ENCODE measurements at regions not wholly inside any gene's neighbourhood (a gene's known extent, or its start where the extent isn't known, plus 50 kb on each side); places are given as distances from the start of the nearest gene placed in this dataset.

DNA sequence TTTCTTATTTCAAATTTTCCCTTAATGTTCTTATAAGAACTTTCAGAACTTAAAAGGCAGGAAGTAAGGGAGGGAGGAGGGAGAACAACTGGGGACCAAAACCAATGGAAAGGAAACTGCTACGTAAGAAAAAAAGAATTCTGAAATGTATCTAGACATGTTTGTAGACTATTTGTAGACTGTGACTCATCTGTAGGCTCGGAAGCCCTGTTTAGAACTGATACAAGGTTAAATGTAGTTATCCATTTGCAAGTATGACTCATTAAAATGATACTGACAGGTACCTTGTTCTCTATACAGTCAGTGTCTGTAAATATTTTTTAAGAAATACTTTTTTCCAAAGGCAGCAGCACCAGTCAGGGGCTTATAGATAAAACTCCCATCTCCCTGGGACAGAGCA lies 202.0 kb downstream of the DHX15 start:
- H3K9me3 ChIP-seq (replicated peaks; ENCODE audit: control insufficient read depth, insufficient read depth, low read depth, low read length) = no peaks in the 10 kb centered on the region
- no peak for FAIRE-seq
- ATAC-seq = no peak
- ChIA-PET POLR2A (interaction anchor here (1.1 kb wide), 1 partner anchor 42 kb away, joined by 4 read pairs; no protein-coding TSS in a partner anchor), CTCF (ENCODE audit: low intra/inter-chr PET ratio) (no interaction called here)
- H3K9ac ChIP-seq (ENCODE audit: insufficient read depth in 1 of 2, low read depth in 2 of 2, low read length in 2 of 2) = no peak overlapping the region
- H3K27me3 ChIP-seq (ENCODE audit: control insufficient read depth in 2 of 2, insufficient read depth in 2 of 2, low read length in 2 of 2) = no peaks in the 10 kb centered on the region
- no peak overlapping the region for H2AFZ ChIP-seq (ENCODE audit: low read depth, low read length)
- no peaks in the 10 kb centered on the region for H3K79me2 ChIP-seq (ENCODE audit: control insufficient read depth, insufficient read depth, low read length)
- TF ChIP-seq JUNB (CRISPR knock-in tag; conservative IDR thresholded peaks at IDR 0.05) = peak; percentile 32; the same call in 1 of the 2 replicates
- TF ChIP-seq, protein P1, sequence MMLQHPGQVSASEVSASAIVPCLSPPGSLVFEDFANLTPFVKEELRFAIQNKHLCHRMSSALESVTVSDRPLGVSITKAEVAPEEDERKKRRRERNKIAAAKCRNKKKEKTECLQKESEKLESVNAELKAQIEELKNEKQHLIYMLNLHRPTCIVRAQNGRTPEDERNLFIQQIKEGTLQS (IDR thresholded peaks at IDR 0.05) = 0 out of 2 replicates have a peak, but pooled peaks have one; percentile 22
- TF ChIP-seq, protein P1 (CRISPR knock-in tag; conservative IDR thresholded peaks at IDR 0.05) = no peak
- TF ChIP-seq, protein P2, sequence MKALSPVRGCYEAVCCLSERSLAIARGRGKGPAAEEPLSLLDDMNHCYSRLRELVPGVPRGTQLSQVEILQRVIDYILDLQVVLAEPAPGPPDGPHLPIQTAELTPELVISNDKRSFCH (CRISPR knock-in tag; IDR thresholded peaks at IDR 0.05) = no peak
- TF ChIP-seq, protein P2 (tag; IDR thresholded peaks at IDR 0.05) = no peak
- H3K36me3 ChIP-seq (ENCODE audit: control insufficient read depth, insufficient read depth, low read length) = no peaks in the 10 kb centered on the region
- in situ Hi-C loops (cut with MboI) = no loop called here
- H3K4me1 ChIP-seq (replicated peaks in 1 of 2; ENCODE audit: control insufficient read depth in 2 of 2, insufficient read depth in 2 of 2, low read length in 2 of 2) = no peaks in the 10 kb centered on the region
- no peak overlapping the region for H3K4me2 ChIP-seq (ENCODE audit: insufficient read depth, low read length)
- intact Hi-C loops (cut with micrococcal nuclease) = no loop called here
- H4K20me1 ChIP-seq (replicated peaks; ENCODE audit: control insufficient read depth, insufficient read depth, low read length) = no peaks in the 10 kb centered on the region
- WGBS (ENCODE audit: insufficient coverage, low coverage, missing lambda C conversion rate) = 0% methylated on average over 2 of the region's 2 CpGs
- no peak overlapping the region for H3K27ac ChIP-seq (ENCODE audit: extremely low read depth, low read depth, low read length)
- H3K4me3 ChIP-seq = no peak overlapping the region
- DNase-seq (ENCODE audit: extremely low read depth in 1 of 4, low spot score in 3 of 4) = no peak
- no peaks in the 10 kb centered on the region for H3K9me1 ChIP-seq (ENCODE audit: control insufficient read depth, insufficient read depth, low read length)
- no TSS peak for BruUV-seq (replicated peaks)
